BE2C (cell line): ENCODE measurements at regions not wholly inside any gene's neighbourhood (a gene's known extent, or its start where the extent isn't known, plus 50 kb on each side); places are given as distances from the start of the nearest gene placed in this dataset.

ENCODE experiments used
- DNase-seq: peaks from one replicate; pipeline ENCODE4 v3.0.0-alpha.2; 2020
- H3K27me3 ChIP-seq: fragments of 250-450 bp; sonication (Bioruptor Pico); 2 replicates; pipeline ENCODE4 v1.5.1; 2020; ENCODE audit warnings: mild to moderate bottlenecking
- H3K36me3 ChIP-seq: fragments of 250-450 bp; sonication (Bioruptor Pico); 2 replicates; pipeline ENCODE4 v1.5.1; 2020; ENCODE audit warnings: mild to moderate bottlenecking
- H3K4me1 ChIP-seq: fragments of 250-450 bp; sonication (Bioruptor Pico); 2 replicates; pipeline ENCODE4 v1.5.1; 2020
- H3K4me3 ChIP-seq: 2 replicates; pipeline ENCODE4 v1.5.1; 2011; ENCODE audit warnings: low read depth, low read length
- H3K9me3 ChIP-seq: fragments of 250-450 bp; sonication (Bioruptor Pico); 2 replicates; pipeline ENCODE4 v1.5.1; 2020
- TF ChIP-seq, protein P1 (sequence below): IDR thresholded peaks from 2 replicates; pipeline ENCODE4 v1.5.1; 2012; ENCODE audit warnings: mild to moderate bottlenecking, low read depth, low read length

DNA sequence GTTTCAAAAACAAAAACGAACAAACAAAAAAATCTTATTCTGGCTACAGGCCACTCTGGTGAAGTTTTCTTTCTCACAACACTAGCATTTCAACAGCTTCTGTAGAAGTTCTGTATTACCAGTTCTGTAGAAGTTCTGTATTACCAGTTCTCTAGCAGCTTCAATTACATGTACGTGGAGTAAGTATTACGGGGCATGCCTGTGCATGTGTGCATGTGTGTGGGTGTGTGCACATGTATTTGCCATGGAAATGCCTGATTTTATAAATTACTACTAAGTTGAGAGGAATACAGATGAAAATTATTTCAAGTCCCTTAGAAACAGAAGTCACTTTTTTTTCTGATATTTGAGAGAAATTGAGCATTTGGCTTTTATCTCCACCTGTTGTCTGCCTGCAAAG is 414.2 kb downstream of the FOXO1 start:
- Histone ChIP-seq H3K9me3 (no peaks in the 10 kb centered on the region; the same call in 1 of the 2 replicates), H3K27me3 (no peaks in the 10 kb centered on the region), H3K4me1 (no peaks in the 10 kb centered on the region), H3K4me3 (no peak overlapping the region), H3K36me3 (no peaks in the 10 kb centered on the region)
- TF ChIP-seq, protein P1, sequence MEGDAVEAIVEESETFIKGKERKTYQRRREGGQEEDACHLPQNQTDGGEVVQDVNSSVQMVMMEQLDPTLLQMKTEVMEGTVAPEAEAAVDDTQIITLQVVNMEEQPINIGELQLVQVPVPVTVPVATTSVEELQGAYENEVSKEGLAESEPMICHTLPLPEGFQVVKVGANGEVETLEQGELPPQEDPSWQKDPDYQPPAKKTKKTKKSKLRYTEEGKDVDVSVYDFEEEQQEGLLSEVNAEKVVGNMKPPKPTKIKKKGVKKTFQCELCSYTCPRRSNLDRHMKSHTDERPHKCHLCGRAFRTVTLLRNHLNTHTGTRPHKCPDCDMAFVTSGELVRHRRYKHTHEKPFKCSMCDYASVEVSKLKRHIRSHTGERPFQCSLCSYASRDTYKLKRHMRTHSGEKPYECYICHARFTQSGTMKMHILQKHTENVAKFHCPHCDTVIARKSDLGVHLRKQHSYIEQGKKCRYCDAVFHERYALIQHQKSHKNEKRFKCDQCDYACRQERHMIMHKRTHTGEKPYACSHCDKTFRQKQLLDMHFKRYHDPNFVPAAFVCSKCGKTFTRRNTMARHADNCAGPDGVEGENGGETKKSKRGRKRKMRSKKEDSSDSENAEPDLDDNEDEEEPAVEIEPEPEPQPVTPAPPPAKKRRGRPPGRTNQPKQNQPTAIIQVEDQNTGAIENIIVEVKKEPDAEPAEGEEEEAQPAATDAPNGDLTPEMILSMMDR = no peak
- DNase-seq = no peak

DNA sequence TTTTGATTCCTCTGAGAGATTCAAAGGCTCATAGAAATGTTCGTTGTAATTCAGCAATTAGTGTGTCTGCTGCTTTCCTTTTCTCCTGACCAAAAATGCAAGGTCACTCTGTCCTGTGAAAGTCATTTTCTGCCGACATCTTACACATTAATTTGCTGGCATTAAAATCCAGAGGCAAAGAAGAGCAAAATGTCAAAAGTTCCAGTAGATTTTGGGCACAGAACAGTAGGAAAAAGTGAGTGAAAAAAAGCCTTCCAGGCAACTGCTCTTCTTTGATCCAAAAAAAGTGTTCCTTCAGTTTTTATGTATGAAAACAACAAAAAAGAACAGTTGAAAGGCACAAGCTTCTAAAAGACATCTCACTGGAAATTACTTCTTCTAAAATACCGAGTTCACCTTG is 413.8 kb downstream of the FOXO1 start:
- Histone ChIP-seq H3K36me3 (no peaks in the 10 kb centered on the region), H3K9me3 (no peaks in the 10 kb centered on the region; the same call in 1 of the 2 replicates), H3K4me3 (no peak overlapping the region), H3K27me3 (no peaks in the 10 kb centered on the region), H3K4me1 (no peaks in the 10 kb centered on the region)
- TF ChIP-seq, protein P1 = no peak
- no peak for DNase-seq

- Histone ChIP-seq H3K36me3 (no peaks in the 10 kb centered on the region), H3K27me3 (no peaks in the 10 kb centered on the region), H3K4me1 (no peaks in the 10 kb centered on the region), H3K4me3 (no peak overlapping the region), H3K9me3 (no peaks in the 10 kb centered on the region)
- no peak for DNase-seq
- TF ChIP-seq, protein P1 = no peak
Measured at GRCh38 chr13:40254394-40254793, 412.0 kb downstream of the FOXO1 start.

DNA sequence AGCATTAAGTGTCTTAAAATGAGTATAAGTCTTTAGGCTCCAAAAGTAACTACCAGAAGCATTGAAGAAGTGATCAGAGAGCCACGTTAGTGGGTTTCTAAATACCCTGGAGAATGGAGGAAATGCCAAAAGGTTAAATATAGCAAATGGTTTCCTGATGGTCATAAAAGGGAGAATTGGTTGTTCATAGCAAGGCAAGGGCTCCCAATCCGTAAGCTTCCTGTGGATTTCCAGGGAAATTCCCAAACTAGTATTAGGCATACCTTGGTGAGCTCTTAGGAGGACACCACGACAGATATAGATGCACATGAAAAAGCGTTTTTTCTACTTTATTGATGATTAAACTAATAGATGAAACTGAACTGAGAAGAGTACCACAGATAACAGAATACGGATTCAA is 410.9 kb downstream of the FOXO1 start:
- TF ChIP-seq, protein P1 = no peak
- no peaks in the 10 kb centered on the region for H3K9me3 ChIP-seq
- no peak overlapping the region for H3K4me3 ChIP-seq
- no peaks in the 10 kb centered on the region for H3K4me1 ChIP-seq
- H3K27me3 ChIP-seq = no peaks in the 10 kb centered on the region
- no peaks in the 10 kb centered on the region for H3K36me3 ChIP-seq
- no peak for DNase-seq

DNA sequence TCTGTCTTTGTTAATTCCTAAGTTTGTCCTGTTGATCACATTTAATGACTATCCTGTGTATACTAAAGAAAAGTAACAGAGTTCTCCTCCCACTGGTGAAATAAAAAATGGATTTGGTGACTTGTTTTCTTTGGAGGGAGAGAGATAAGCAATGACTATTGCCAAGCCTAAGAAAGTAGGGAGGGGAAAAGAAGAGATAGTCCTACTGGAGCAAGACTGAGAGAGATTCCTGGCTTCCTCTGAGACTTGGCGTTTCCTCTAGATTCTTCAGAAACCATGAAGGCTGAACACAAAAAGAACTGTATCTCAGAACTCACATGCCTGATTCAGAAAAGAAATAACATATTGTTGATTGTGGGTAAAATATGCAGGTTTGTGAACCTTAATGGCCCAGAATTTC is 406.5 kb downstream of the FOXO1 start:
- TF ChIP-seq, protein P1 = no peak
- Histone ChIP-seq H3K36me3 (no peaks in the 10 kb centered on the region), H3K27me3 (no peaks in the 10 kb centered on the region), H3K4me1 (no peaks in the 10 kb centered on the region), H3K9me3 (no peaks in the 10 kb centered on the region), H3K4me3 (no peak overlapping the region)
- DNase-seq = no peak

- no peak for DNase-seq
- H3K9me3 ChIP-seq = no peaks in the 10 kb centered on the region
- TF ChIP-seq, protein P1 = no peak
- no peak overlapping the region for H3K4me3 ChIP-seq
- no peaks in the 10 kb centered on the region for H3K27me3 ChIP-seq
- no peaks in the 10 kb centered on the region for H3K36me3 ChIP-seq
- H3K4me1 ChIP-seq = no peaks in the 10 kb centered on the region
Measured at GRCh38 chr13:40261336-40261735, 405.1 kb downstream of the FOXO1 start.
